HPDE6-E6E7 (cell line): ENCODE measurements at regions not wholly inside any gene's neighbourhood (a gene's known extent, or its start where the extent isn't known, plus 50 kb on each side); places are given as distances from the start of the nearest gene placed in this dataset.
"Not testable (repeated sequence)": the region's sequence is repeated elsewhere in the genome, so short reads cannot be mapped to it uniquely, and the experiment has no call there.

ENCODE experiments used
- DNase-seq: peaks from one replicate; pipeline ENCODE4 v3.0.0; 2011; ENCODE audit warnings: missing footprints; ENCODE audit errors: extremely low spot score

DNA sequence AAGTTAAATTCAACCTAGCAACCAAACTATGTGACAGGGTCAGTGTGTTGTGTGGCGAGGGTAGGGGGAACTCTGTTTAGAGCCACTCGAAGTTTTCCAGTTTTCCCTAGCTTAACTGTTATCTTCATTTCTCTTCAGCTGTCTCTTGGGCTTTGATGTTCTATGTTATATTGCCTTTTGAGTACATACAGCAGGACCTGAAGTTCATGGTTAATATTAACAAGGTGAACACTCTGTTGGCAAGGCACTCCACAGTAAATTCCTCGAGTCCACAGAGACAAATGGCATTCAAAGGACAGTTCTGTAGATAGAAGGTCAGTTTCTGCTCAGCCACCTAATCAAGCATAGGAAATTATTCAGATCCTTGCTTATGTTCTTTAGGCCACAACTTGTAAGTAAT lies 147.9 kb upstream of the DPH6 start:
- DNase-seq: no peak

- no peak for DNase-seq
Observed at GRCh38 chr15:35695003-35695402, 149.0 kb upstream of the DPH6 start.

DNA sequence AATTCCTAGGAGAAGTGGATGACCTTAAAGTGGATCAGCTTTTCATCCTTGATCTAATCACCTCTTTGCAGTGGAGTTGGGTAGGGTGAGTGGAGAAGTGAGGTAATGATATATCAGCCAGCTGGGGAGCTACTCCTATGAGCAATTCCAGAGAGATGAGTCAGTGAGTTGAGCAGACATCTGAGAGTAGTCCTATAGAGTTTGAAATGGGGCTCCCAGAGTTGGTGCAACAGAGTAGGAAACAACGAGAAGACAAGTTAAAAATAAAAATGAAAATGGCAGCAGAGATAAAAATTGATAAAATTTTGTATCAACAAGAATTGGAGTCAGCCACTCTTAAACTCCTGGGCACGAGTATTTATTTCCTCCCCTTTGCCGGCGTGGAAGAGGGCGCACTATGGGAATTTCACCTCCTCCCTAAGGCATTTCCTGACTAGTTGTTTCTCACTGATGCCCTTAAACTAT lies 150.8 kb upstream of the DPH6 start:
- DNase-seq: peak; percentile 70

DNA sequence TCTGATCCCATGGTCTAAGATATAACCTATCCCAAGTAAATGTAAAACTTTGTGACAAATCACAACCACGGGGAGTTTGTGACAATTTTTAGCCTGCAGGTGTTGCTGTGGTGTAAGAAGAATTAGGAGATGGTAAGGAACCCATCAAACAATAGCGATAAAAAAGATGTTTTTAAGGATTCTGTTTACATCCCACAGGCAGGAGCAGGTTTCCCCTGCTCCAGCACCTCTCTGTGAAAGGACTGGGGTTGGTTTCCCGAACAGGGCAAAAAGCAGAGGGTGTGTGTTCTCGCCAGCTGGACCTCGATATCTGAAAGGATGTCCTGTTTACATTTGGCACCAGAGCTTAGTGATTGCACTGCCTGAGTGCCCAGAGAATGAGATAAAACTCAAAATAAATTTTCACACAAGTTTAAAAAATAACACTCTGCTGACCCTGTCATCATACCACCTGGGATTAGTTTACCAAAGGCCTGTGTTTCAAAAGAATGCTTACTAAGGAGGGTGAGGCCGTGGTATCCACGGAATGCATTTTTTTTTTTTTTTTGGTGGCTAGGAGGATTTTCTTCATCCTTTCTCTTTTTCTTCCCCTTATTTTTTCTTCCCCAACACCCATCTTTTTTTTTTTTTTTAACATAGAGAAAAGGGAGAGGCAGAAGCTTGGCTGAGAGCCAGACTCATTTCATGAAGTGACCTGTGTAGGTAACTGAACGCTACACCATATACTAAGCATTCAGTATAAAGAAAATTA lies 151.8 kb upstream of the DPH6 start:
- peak; percentile 26 for DNase-seq

DNA sequence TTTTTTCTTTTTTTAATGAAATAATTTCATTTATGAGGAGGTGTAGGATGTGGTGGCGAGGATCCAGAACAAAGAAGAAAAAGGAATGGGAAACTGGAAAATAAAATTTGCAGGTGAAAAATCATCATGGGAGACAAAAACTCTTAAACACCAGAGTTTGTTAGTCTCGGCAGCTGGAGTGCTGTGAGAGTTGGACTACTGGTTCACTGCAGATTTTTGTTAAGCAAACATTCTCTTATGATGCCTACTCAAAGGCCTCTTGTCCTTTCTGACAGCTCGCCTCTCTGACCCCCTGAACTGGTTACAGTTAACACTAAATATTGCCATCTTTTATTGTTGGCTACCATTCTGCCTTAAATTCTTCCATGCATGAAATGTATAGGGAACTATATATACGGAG lies 152.4 kb upstream of the DPH6 start:
- no peak for DNase-seq

GRCh38 chr15:35698966-35699575 lies 153.1 kb upstream of the DPH6 start:
- no peak for DNase-seq

GRCh38 chr15:35700091-35700593 lies 154.2 kb upstream of the DPH6 start:
- DNase-seq: not testable (repeated sequence)

GRCh38 chr15:35701402-35702046 lies 155.6 kb upstream of the DPH6 start:
- DNase-seq: no peak

DNA sequence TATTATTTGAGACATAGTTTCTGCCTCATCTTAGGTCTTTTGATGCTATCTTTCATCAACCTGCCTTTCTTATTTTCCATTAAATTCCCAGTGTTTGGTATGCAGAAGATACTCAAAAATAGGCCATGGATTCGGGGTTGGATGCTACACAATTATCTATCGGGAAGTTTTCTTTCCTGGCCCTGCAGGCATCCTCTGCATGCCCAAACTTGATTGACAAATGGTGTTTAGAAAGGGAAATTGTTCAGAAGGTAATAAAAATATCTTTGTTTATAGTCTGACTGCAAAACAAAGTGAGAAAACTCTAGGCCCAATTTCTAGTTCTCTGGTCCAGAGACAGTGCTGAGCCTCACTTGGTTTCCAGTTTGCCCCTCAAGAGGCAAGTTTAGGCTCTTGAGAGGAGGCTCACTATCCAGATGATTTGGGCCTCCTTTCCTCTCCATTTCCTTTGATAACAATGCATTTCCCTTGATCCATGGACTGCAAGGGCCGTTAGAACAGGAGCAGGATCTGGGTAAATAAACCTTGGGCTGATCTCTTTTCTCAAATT lies 157.1 kb upstream of the DPH6 start:
- DNase-seq: no peak

- DNase-seq: no peak
Observed at GRCh38 chr15:35705030-35705883, 159.3 kb upstream of the DPH6 start.

- DNase-seq: no peak
Observed at GRCh38 chr15:35705884-35706585, 160.1 kb upstream of the DPH6 start.

DNA sequence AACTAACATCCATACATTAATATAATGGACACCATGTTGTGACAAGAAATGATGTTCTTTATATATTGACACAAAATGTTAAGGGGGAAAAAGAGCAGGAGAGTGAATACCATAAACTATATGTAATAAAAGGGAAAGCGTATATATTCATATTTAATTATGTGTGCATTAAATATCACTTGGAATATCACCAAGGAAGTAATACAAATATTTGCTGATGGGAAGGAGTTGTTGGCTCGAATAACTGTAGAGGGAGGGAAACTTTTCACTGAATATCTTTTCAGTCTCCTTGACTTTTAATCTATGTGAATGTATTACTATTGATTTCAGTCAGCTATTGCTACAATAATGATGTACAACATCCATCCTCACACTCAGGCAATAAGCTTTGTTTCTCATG lies 167.0 kb upstream of the DPH6 start:
- DNase-seq: no peak

- peak; percentile 74 for DNase-seq
Observed at GRCh38 chr15:35713733-35714132, 167.8 kb upstream of the DPH6 start.

DNA sequence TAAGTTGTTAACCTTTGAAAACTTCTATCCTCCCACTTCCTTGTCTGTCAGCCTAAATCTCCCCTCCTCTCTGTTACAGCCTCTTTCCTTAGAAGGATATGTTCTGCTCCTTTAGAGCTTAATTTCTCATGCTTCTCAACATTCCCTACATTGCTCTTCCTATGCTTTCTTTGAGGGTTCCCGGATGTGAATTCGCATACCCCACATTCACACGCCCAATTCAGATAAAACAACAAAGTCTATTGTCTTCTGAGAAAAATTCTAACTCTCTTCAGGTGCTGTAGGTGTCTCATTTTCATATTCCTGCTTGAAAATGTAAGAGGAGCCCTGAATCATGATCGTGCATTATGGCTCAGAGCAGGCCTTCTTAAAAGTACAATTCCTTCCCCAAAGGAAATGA lies 171.8 kb upstream of the DPH6 start:
- no peak for DNase-seq

- DNase-seq: no peak
Observed at GRCh38 chr15:35720019-35720418, 174.1 kb upstream of the DPH6 start.

- DNase-seq: no peak
Observed at GRCh38 chr15:35720984-35721383, 175.0 kb upstream of the DPH6 start.

- no peak for DNase-seq
Observed at GRCh38 chr15:35721751-35722150, 175.8 kb upstream of the DPH6 start.

DNA sequence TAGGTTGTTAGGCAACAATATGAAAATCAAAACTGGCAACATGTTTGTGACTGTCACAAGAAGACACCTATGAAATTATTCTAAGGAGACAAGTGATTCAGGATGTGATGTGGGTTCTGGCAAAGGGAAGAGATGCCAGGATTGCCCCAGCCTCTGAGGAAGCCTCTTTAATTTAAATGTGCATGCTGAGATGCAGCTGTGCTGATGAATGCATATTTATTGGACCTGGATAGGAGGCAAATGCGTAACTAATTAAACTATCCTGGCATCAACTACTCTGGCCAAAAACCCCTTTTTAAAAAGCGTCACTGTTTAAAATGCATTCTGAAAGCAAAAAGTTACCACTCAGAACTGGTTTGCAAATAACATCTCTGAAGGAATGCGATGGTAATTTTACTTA lies 176.5 kb upstream of the DPH6 start:
- DNase-seq: no peak

- no peak for DNase-seq
Observed at GRCh38 chr15:35723120-35723847, 177.3 kb upstream of the DPH6 start.

DNA sequence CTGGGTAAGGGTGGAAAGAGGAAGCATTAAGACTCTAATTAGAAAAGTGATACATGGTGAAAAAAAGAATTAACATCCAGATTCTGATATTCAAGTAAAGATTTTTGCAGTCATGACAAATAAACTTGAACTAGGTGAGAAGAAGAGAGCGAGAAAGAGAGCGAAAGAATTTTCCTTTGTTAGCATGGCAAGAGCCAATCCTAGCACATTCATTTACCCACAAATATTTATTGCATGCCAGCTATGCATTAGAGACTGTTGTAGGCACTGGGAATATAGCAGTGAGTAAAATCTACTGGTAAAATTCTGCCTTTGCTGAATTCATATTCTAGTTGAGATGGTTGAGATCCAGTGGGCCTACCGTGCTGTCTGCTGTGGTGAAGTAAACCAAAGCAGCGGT lies 177.9 kb upstream of the DPH6 start:
- DNase-seq: no peak
